ENCODE measurements at regions not wholly inside any gene's neighbourhood (a gene's known extent, or its start where the extent isn't known, plus 50 kb on each side); places are given as distances from the start of the nearest gene placed in this dataset.
"Not testable (repeated sequence)": the region's sequence is repeated elsewhere in the genome, so short reads cannot be mapped to it uniquely, and the experiment has no call there.

GRCh38 chr4:3585567-3585966 is 53.3 kb upstream of the LRPAP1 start:
- not testable (repeated sequence) for DNase-seq

GRCh38 chr4:3582091-3582475 is 49.9 kb upstream of the LRPAP1 start:
- DNase-seq: no peak

All from NCI-H226 (cell line).